H9 (cell line): ENCODE measurements at regions not wholly inside any gene's neighbourhood (a gene's known extent, or its start where the extent isn't known, plus 50 kb on each side); places are given as distances from the start of the nearest gene placed in this dataset.

ENCODE experiments used
- DNase-seq: peaks from one replicate; pipeline ENCODE4 v3.0.0-alpha.2; 2017
- H2AFZ ChIP-seq: one replicate; pipeline ENCODE4 v1.6.1; 2013; ENCODE audit warnings: mild to moderate bottlenecking, low read length, control low read depth, moderate library complexity
- H2AK5ac ChIP-seq: 2 replicates; pipeline ENCODE4 v1.6.1; 2013; ENCODE audit warnings: low read length, control low read depth, mixed read lengths; ENCODE audit not compliant: insufficient read length
- H2BK120ac ChIP-seq: one replicate; pipeline ENCODE4 v1.6.1; 2013; ENCODE audit warnings: low read depth, mild to moderate bottlenecking, low read length, control low read depth, inconsistent platforms; ENCODE audit not compliant: poor library complexity, severe bottlenecking
- H2BK12ac ChIP-seq: 2 replicates; pipeline ENCODE4 v1.6.1; 2013; ENCODE audit warnings: low read length, control low read depth, mixed read lengths, low read depth; ENCODE audit not compliant: insufficient read length
- H2BK15ac ChIP-seq: 2 replicates; pipeline ENCODE4 v1.6.1; 2013; ENCODE audit warnings: low read depth, low read length, control low read depth
- H2BK20ac ChIP-seq: one replicate; pipeline ENCODE4 v1.6.1; 2013; ENCODE audit warnings: low read depth, mild to moderate bottlenecking, low read length, control low read depth, inconsistent platforms; ENCODE audit not compliant: poor library complexity, severe bottlenecking
- H2BK5ac ChIP-seq: 2 replicates; pipeline ENCODE4 v1.6.1; 2013; ENCODE audit warnings: low read length, control low read depth, mixed read lengths; ENCODE audit not compliant: insufficient read length
- H3K14ac ChIP-seq: 2 replicates; pipeline ENCODE4 v1.6.1; 2013; ENCODE audit warnings: low read length, control low read depth; ENCODE audit not compliant: insufficient read depth
- H3K18ac ChIP-seq: 2 replicates; pipeline ENCODE4 v1.6.1; 2013; ENCODE audit warnings: low read depth, mild to moderate bottlenecking, mixed read lengths, low read length, control low read depth; ENCODE audit not compliant: insufficient read length
- H3K23ac ChIP-seq: 2 replicates; pipeline ENCODE4 v1.6.1; 2013; ENCODE audit warnings: low read length, control low read depth, mixed read lengths, low read depth; ENCODE audit not compliant: insufficient read length
- H3K23me2 ChIP-seq: 2 replicates; pipeline ENCODE4 v1.6.1; 2013; ENCODE audit warnings: low read depth, mild to moderate bottlenecking, mixed read lengths, low read length, control low read depth; ENCODE audit not compliant: insufficient read length, poor library complexity, severe bottlenecking
- H3K27ac ChIP-seq: 2 replicates; pipeline ENCODE4 v1.5.1; 2013; ENCODE audit warnings: low read length, control low read depth, mixed read lengths, low read depth; ENCODE audit not compliant: insufficient read length
- H3K27me3 ChIP-seq: 2 replicates; pipeline ENCODE4 v1.6.1; 2013; ENCODE audit warnings: low read length, control low read depth, inconsistent platforms; ENCODE audit not compliant: insufficient read depth
- H3K4ac ChIP-seq: 2 replicates; pipeline ENCODE4 v1.6.1; 2013; ENCODE audit warnings: low read depth, mild to moderate bottlenecking, control low read depth, inconsistent platforms, low read length, moderate library complexity
- H3K4me1 ChIP-seq: 2 replicates; pipeline ENCODE4 v1.6.1; 2013; ENCODE audit warnings: low read length, control low read depth, inconsistent platforms; ENCODE audit not compliant: insufficient read depth
- H3K4me2 ChIP-seq: 2 replicates; pipeline ENCODE4 v1.6.1; 2013; ENCODE audit warnings: low read length, control low read depth, mixed read lengths; ENCODE audit not compliant: insufficient read length, insufficient read depth
- H3K56ac ChIP-seq: 2 replicates; pipeline ENCODE4 v1.6.1; 2013; ENCODE audit warnings: low read depth, mild to moderate bottlenecking, mixed read lengths, low read length, control low read depth; ENCODE audit not compliant: insufficient read length
- H3K79me1 ChIP-seq: 2 replicates; pipeline ENCODE4 v1.6.1; 2013; ENCODE audit warnings: low read depth, mild to moderate bottlenecking, moderate library complexity, low read length, control low read depth, inconsistent platforms; ENCODE audit not compliant: insufficient read depth, poor library complexity, severe bottlenecking
- H3K79me2 ChIP-seq: 2 replicates; pipeline ENCODE4 v1.6.1; 2013; ENCODE audit warnings: low read length, control low read depth, inconsistent platforms; ENCODE audit not compliant: insufficient read depth
- H3K9ac ChIP-seq: 2 replicates; pipeline ENCODE4 v1.6.1; 2013; ENCODE audit warnings: low read length, control low read depth, mixed read lengths; ENCODE audit not compliant: insufficient read length; ENCODE audit errors: extremely low read depth
- H3K9me3 ChIP-seq: one replicate; pipeline ENCODE4 v1.6.1; 2013; ENCODE audit warnings: low read depth, low read length, inconsistent platforms; ENCODE audit not compliant: control insufficient read depth
- H3T11ph ChIP-seq: one replicate; pipeline ENCODE4 v1.6.1; 2013; ENCODE audit warnings: mild to moderate bottlenecking, low read length, control low read depth, inconsistent platforms
- H4K20me1 ChIP-seq: one replicate; pipeline ENCODE4 v1.6.1; 2013; ENCODE audit not compliant: control insufficient read depth, insufficient read length, insufficient read depth
- H4K5ac ChIP-seq: 2 replicates; pipeline ENCODE4 v1.6.1; 2013; ENCODE audit warnings: low read depth, mild to moderate bottlenecking, mixed read lengths, low read length, control low read depth; ENCODE audit not compliant: insufficient read length
- H4K8ac ChIP-seq: replicated peaks from 2 replicates; pipeline ENCODE4 v1.6.1; 2013; ENCODE audit warnings: low read length, control low read depth, mixed read lengths, low read depth; ENCODE audit not compliant: insufficient read length
- H4K91ac ChIP-seq: 2 replicates; pipeline ENCODE4 v1.6.1; 2013; ENCODE audit warnings: low read depth, mild to moderate bottlenecking, moderate library complexity, mixed read lengths, low read length, control low read depth; ENCODE audit not compliant: insufficient read length
- H3K27ac Mint-ChIP-seq, 3 experiments: 2 replicates in 2 of 3; 3 replicates in 1 of 3; pipeline ENCODE4 v1.8.0; 2020 to 2021; ENCODE audit warnings: mixed read lengths in 3 of 3, mild to moderate bottlenecking in 1 of 3, moderate library complexity in 1 of 3
- H3K27me3 Mint-ChIP-seq: 2 replicates; pipeline ENCODE4 v1.8.0; 2021; ENCODE audit warnings: low read depth, mild to moderate bottlenecking, moderate library complexity, mixed read lengths
- H3K36me3 Mint-ChIP-seq, 3 experiments: 2 replicates in 2 of 3; 3 replicates in 1 of 3; pipeline ENCODE4 v1.8.0; 2020 to 2021; ENCODE audit warnings: low read depth in 3 of 3, mixed read lengths in 3 of 3; ENCODE audit not compliant: insufficient read depth in 1 of 3
- H3K4me1 Mint-ChIP-seq, 2 experiments: 2 replicates each; pipeline ENCODE4 v1.8.0; 2020; ENCODE audit warnings: mixed read lengths in 2 of 2
- H3K4me3 Mint-ChIP-seq, 2 experiments: 2 replicates in 1 of 2; 3 replicates in 1 of 2; pipeline ENCODE4 v1.8.0; 2020 to 2021; ENCODE audit warnings: mild to moderate bottlenecking in 2 of 2, mixed read lengths in 2 of 2, moderate library complexity in 1 of 2
- H3K9me3 Mint-ChIP-seq, 2 experiments: 2 replicates in 1 of 2; 3 replicates in 1 of 2; pipeline ENCODE4 v1.8.0; 2020; ENCODE audit warnings: mild to moderate bottlenecking in 2 of 2, mixed read lengths in 2 of 2, moderate library complexity in 1 of 2
- CTCF ChIP-seq: fragments of 200-600 bp; sonication (generic); conservative IDR thresholded peaks from 3 replicates; pipeline ENCODE4 v1.8.0; 2021; ENCODE audit warnings: antibody characterized with exemption, mild to moderate bottlenecking
- WGBS: extraction: QIAGEN DNeasy Blood & Tissue Kit; methylation state at CpG from one replicate; pipeline ENCODE4 v1.1.7; 2013; ENCODE audit warnings: missing lambda C conversion rate, low lambda C conversion rate, mixed read lengths; ENCODE audit not compliant: insufficient read length; ENCODE audit errors: extremely low coverage; 5-methylcytosine and 5-hydroxymethylcytosine counted together

GRCh38 chr13:112255550-112256120 lies 120.5 kb upstream of the SPACA7 start:
- Histone ChIP-seq H4K5ac (no peak overlapping the region), H3T11ph (no peak overlapping the region), H2BK15ac (no peak overlapping the region), H4K20me1 (no peaks in the 10 kb centered on the region), H3K4ac (no peak overlapping the region), H3K9ac (no peak overlapping the region), H2BK5ac (no peak overlapping the region), H3K27ac (no peak overlapping the region), H3K14ac (no peak overlapping the region), H2BK120ac (no peak overlapping the region), H3K23me2 (no peaks in the 10 kb centered on the region), H3K9me3 (no peaks in the 10 kb centered on the region), H4K91ac (no peak overlapping the region), H2AFZ (no peak overlapping the region), H3K56ac (no peak overlapping the region), H3K18ac (no peak overlapping the region), H3K79me2 (no peaks in the 10 kb centered on the region), H2BK12ac (no peak overlapping the region), H4K8ac (no peak overlapping the region), H3K79me1 (no peaks in the 10 kb centered on the region), H3K4me1 (no peaks in the 10 kb centered on the region), H3K27me3 (no peaks in the 10 kb centered on the region; the same call in 1 of the 2 replicates), H3K23ac (no peak overlapping the region), H2AK5ac (no peak overlapping the region), H2BK20ac (no peak overlapping the region), H3K4me2 (no peak overlapping the region)
- no CpG with 5 or more reads among the region's 19 CpGs for WGBS
- Mint-ChIP-seq H3K27me3 (peaks cover 48% of the 10 kb centered on the region), H3K9me3 (no peaks in the 10 kb centered on the region), H3K27ac (no peak overlapping the region), H3K36me3 (no peaks in the 10 kb centered on the region), H3K4me3 (no peak overlapping the region), H3K4me1 (peaks cover 0 to 8% of the 10 kb centered on the region in 2 experiments; a peak in 2 of 4 replicates)
- no peak for TF ChIP-seq CTCF
- no peak for DNase-seq
